Breast epithelium (tissue), 3 donors: ENCODE measurements at regions not wholly inside any gene's neighbourhood (a gene's known extent, or its start where the extent isn't known, plus 50 kb on each side); places are given as distances from the start of the nearest gene placed in this dataset.

Experiments used
- CTCF ChIP-seq, 3 donors: fragments of 450-650 bp; IDR thresholded peaks; one replicate each; pipeline ENCODE4 v1.5.1; 2016 to 2017; ENCODE audit warnings: antibody characterized with exemption in 3 of 3, mild to moderate bottlenecking in 3 of 3, moderate library complexity in 3 of 3
- POLR2A ChIP-seq: fragments of 450-650 bp; IDR thresholded peaks from one replicate; pipeline ENCODE4 v1.6.1; 2016; ENCODE audit warnings: antibody characterized with exemption, mild to moderate bottlenecking, moderate library complexity
- POLR2AphosphoS5 ChIP-seq, 3 donors: sonication (generic); formaldehyde crosslinking; IDR thresholded peaks; one replicate each; pipeline ENCODE4 v1.6.1; 2017; ENCODE audit warnings: antibody characterized with exemption in 3 of 3

- TF ChIP-seq CTCF (IDR thresholded peaks at IDR 0.05): no peak
- no peak for TF ChIP-seq POLR2AphosphoS5 (IDR thresholded peaks at IDR 0.05)
- TF ChIP-seq POLR2A: no peak
Observed at GRCh38 chr3:29141918-29142275, 139.0 kb upstream of the RBMS3 start.
